ENCODE measurements at regions not wholly inside any gene's neighbourhood (a gene's known extent, or its start where the extent isn't known, plus 50 kb on each side); places are given as distances from the start of the nearest gene placed in this dataset.
"Not testable (repeated sequence)": the region's sequence is repeated elsewhere in the genome, so short reads cannot be mapped to it uniquely, and the experiment has no call there.

DNA sequence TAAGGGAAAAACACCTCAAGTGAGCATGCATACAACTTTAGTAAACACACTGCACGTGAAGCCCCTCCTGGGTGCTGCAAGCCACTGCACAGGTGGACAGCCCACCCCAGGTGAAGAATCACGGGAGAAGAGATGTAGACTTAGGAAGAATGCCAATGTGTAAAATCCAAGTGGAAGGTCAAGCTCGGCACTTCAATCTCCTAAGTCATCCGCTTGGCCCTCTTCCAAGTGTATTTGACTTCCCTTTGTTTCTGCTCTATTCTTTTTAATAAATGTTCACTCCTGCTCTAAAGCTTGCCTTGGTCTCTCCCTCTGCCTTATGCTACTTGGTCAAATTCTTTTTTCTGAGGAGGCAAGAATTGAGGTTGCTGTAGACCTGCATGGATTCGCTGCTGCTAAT, 316.6 kb downstream of the EDEM1 start:
- Histone ChIP-seq H3K36me3 (ENCODE audit: insufficient read depth, low read length) (no peaks in the 10 kb centered on the region), H3K9ac (ENCODE audit: low read depth, low read length) (no peak overlapping the region), H4K20me1 (ENCODE audit: insufficient read depth, low read length) (no peaks in the 10 kb centered on the region), H3K9me3 (ENCODE audit: insufficient read depth, low read length, severe bottlenecking) (no peaks in the 10 kb centered on the region), H3K4me1 (ENCODE audit: insufficient read depth, low read length) (no peaks in the 10 kb centered on the region), H3K4me2 (ENCODE audit: insufficient read depth, low read length) (no peak overlapping the region), H3K79me2 (ENCODE audit: insufficient read depth, low read length) (no peaks in the 10 kb centered on the region), H2AFZ (ENCODE audit: low read depth, low read length) (no peak overlapping the region), H3K27me3 (ENCODE audit: insufficient read depth, low read length, poor library complexity) (no peaks in the 10 kb centered on the region), H3K4me3 (ENCODE audit: low read depth in 1 of 2, low read length in 2 of 2) (no peak overlapping the region), H3K27ac (ENCODE audit: low read length) (no peak overlapping the region)
- ATAC-seq (ENCODE audit: insufficient read depth, low read depth) (no peak), DNase-seq (no peak)
- TF ChIP-seq EZH2 (IDR thresholded peaks at IDR 0.05; ENCODE audit: borderline replicate concordance, low read depth, low read length, severe bottlenecking), result no peak
- TF ChIP-seq, protein P1, sequence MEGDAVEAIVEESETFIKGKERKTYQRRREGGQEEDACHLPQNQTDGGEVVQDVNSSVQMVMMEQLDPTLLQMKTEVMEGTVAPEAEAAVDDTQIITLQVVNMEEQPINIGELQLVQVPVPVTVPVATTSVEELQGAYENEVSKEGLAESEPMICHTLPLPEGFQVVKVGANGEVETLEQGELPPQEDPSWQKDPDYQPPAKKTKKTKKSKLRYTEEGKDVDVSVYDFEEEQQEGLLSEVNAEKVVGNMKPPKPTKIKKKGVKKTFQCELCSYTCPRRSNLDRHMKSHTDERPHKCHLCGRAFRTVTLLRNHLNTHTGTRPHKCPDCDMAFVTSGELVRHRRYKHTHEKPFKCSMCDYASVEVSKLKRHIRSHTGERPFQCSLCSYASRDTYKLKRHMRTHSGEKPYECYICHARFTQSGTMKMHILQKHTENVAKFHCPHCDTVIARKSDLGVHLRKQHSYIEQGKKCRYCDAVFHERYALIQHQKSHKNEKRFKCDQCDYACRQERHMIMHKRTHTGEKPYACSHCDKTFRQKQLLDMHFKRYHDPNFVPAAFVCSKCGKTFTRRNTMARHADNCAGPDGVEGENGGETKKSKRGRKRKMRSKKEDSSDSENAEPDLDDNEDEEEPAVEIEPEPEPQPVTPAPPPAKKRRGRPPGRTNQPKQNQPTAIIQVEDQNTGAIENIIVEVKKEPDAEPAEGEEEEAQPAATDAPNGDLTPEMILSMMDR (IDR thresholded peaks at IDR 0.05; ENCODE audit: borderline replicate concordance, extremely low read depth, low read length, poor library complexity, severe bottlenecking), result no peak

DNA sequence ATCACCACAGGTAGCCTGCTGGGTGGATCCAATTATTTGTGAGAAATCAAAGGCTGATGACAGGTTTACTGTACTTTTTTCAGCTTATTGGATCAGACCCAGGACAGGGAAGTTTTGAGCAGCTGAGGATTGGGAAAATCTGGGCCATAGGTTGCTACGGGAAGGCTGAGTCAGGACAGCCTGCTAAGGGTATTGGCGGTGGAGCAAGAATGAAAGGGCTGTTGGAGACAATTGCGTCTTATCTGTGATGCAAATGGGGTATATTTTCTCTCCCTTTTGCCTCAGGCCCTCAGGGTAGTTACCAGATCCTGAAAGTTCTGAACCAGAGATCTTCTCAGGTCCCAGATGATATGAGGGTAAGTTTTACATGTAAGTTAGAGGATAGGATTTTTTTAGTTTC, 317.7 kb downstream of the EDEM1 start:
- Histone ChIP-seq H3K9ac (ENCODE audit: low read depth, low read length) (no peak overlapping the region), H2AFZ (ENCODE audit: low read depth, low read length) (no peak overlapping the region), H4K20me1 (ENCODE audit: insufficient read depth, low read length) (no peaks in the 10 kb centered on the region), H3K4me3 (ENCODE audit: low read depth in 1 of 2, low read length in 2 of 2) (no peak overlapping the region), H3K4me2 (ENCODE audit: insufficient read depth, low read length) (no peak overlapping the region), H3K36me3 (ENCODE audit: insufficient read depth, low read length) (no peaks in the 10 kb centered on the region), H3K27me3 (ENCODE audit: insufficient read depth, low read length, poor library complexity) (no peaks in the 10 kb centered on the region), H3K9me3 (ENCODE audit: insufficient read depth, low read length, severe bottlenecking) (no peaks in the 10 kb centered on the region), H3K4me1 (ENCODE audit: insufficient read depth, low read length) (no peaks in the 10 kb centered on the region), H3K27ac (ENCODE audit: low read length) (no peak overlapping the region), H3K79me2 (ENCODE audit: insufficient read depth, low read length) (no peaks in the 10 kb centered on the region)
- DNase-seq (no peak), ATAC-seq (ENCODE audit: insufficient read depth, low read depth) (no peak)
- TF ChIP-seq EZH2 (IDR thresholded peaks at IDR 0.05; ENCODE audit: borderline replicate concordance, low read depth, low read length, severe bottlenecking), result no peak
- TF ChIP-seq, protein P1 (IDR thresholded peaks at IDR 0.05; ENCODE audit: borderline replicate concordance, extremely low read depth, low read length, poor library complexity, severe bottlenecking), result no peak

DNA sequence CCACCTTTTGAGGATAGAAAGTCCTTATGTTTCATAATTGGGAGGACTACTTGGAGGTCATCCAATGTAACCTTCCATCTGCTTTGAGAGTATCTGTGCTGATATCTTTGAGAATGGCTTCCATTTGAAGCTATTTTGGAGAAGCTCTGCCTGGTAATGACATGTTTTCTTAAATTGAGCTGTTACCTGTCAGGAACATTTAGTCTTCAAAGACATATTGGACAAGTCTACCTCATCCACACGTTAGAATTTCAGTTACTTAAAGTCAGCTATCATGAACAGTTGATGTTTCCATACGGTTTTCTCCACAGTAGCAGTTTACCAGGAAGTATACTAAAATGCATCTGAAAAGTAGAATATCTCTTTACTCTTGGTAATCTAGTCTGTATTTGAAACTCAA, 318.5 kb downstream of the EDEM1 start:
- Histone ChIP-seq H2AFZ (ENCODE audit: low read depth, low read length) (no peak overlapping the region), H3K79me2 (ENCODE audit: insufficient read depth, low read length) (no peaks in the 10 kb centered on the region), H4K20me1 (ENCODE audit: insufficient read depth, low read length) (no peaks in the 10 kb centered on the region), H3K4me1 (ENCODE audit: insufficient read depth, low read length) (no peaks in the 10 kb centered on the region), H3K27ac (ENCODE audit: low read length) (no peak overlapping the region), H3K9me3 (ENCODE audit: insufficient read depth, low read length, severe bottlenecking) (no peaks in the 10 kb centered on the region), H3K9ac (ENCODE audit: low read depth, low read length) (no peak overlapping the region), H3K4me3 (ENCODE audit: low read depth in 1 of 2, low read length in 2 of 2) (no peak overlapping the region), H3K4me2 (ENCODE audit: insufficient read depth, low read length) (no peak overlapping the region), H3K36me3 (ENCODE audit: insufficient read depth, low read length) (no peaks in the 10 kb centered on the region), H3K27me3 (ENCODE audit: insufficient read depth, low read length, poor library complexity) (no peaks in the 10 kb centered on the region)
- TF ChIP-seq, protein P1 (IDR thresholded peaks at IDR 0.05; ENCODE audit: borderline replicate concordance, extremely low read depth, low read length, poor library complexity, severe bottlenecking), result no peak
- TF ChIP-seq EZH2 (IDR thresholded peaks at IDR 0.05; ENCODE audit: borderline replicate concordance, low read depth, low read length, severe bottlenecking), result no peak
- no peak for DNase-seq
- ATAC-seq (ENCODE audit: insufficient read depth, low read depth), result no peak

DNA sequence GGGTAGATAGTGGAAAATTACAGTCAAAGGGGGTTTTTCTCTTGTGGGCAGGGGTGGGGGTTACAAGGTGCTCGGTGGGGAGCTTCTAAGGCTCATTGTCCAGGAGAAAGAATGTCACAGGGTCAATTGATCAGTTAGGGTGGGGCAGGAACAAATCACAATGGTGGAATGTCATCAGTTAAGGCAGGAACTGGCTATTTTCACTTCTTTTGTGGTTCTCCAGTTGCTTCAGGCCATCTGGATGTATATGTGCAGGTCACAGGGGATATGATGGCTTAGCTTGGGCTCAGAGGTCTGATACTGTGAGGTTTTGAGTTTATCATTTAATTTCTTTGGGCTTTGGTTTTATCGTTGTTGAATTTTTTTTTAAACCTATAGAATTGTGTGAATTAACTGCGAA, 321.4 kb downstream of the EDEM1 start:
- not testable (repeated sequence) for H3K9me3 ChIP-seq (ENCODE audit: insufficient read depth, low read length, severe bottlenecking)

More for the DNA sequence above, 321.4 kb downstream of the EDEM1 start:
- H3K4me1 ChIP-seq (ENCODE audit: insufficient read depth, low read length); ATAC-seq (ENCODE audit: insufficient read depth, low read depth); H3K4me3 ChIP-seq (ENCODE audit: low read depth in 1 of 2, low read length in 2 of 2); H3K79me2 ChIP-seq (ENCODE audit: insufficient read depth, low read length); H3K9ac ChIP-seq (ENCODE audit: low read depth, low read length); H3K27me3 ChIP-seq (ENCODE audit: insufficient read depth, low read length, poor library complexity); DNase-seq; H3K4me2 ChIP-seq (ENCODE audit: insufficient read depth, low read length); H3K27ac ChIP-seq (ENCODE audit: low read length); H3K36me3 ChIP-seq (ENCODE audit: insufficient read depth, low read length); H2AFZ ChIP-seq (ENCODE audit: low read depth, low read length); H4K20me1 ChIP-seq (ENCODE audit: insufficient read depth, low read length): not testable (repeated sequence)

Measured in DND-41 (cell line).